Neural crest cell (in vitro differentiated cells): ENCODE measurements at regions not wholly inside any gene's neighbourhood (a gene's known extent, or its start where the extent isn't known, plus 50 kb on each side); places are given as distances from the start of the nearest gene placed in this dataset.

ENCODE experiments used
- DNase-seq: peaks from one replicate; pipeline ENCODE4 v3.0.0; 2021; ENCODE audit warnings: low read depth, mixed read lengths, low spot score
- H3K27ac Mint-ChIP-seq: one replicate; pipeline ENCODE4 v1.8.0; 2021; ENCODE audit warnings: mild to moderate bottlenecking, mixed read lengths; ENCODE audit not compliant: unreplicated experiment
- H3K27me3 Mint-ChIP-seq: 2 replicates; pipeline ENCODE4 v1.8.0; 2021; ENCODE audit warnings: low read depth, mild to moderate bottlenecking, mixed read lengths
- H3K36me3 Mint-ChIP-seq: 2 replicates; pipeline ENCODE4 v1.8.0; 2021; ENCODE audit warnings: low read depth, mild to moderate bottlenecking, mixed read lengths
- H3K4me1 Mint-ChIP-seq: 2 replicates; pipeline ENCODE4 v1.8.0; 2021; ENCODE audit warnings: mixed read lengths
- H3K4me3 Mint-ChIP-seq: one replicate; pipeline ENCODE4 v1.8.0; 2021; ENCODE audit warnings: mild to moderate bottlenecking, mixed read lengths
- H3K9me3 Mint-ChIP-seq: 2 replicates; pipeline ENCODE4 v1.8.0; 2021; ENCODE audit warnings: mixed read lengths
- CTCF ChIP-seq: fragments of 200-600 bp; sonication (generic); conservative IDR thresholded peaks from 2 replicates; pipeline ENCODE4 v1.5.0; 2021; ENCODE audit warnings: antibody characterized with exemption, mild to moderate bottlenecking

DNA sequence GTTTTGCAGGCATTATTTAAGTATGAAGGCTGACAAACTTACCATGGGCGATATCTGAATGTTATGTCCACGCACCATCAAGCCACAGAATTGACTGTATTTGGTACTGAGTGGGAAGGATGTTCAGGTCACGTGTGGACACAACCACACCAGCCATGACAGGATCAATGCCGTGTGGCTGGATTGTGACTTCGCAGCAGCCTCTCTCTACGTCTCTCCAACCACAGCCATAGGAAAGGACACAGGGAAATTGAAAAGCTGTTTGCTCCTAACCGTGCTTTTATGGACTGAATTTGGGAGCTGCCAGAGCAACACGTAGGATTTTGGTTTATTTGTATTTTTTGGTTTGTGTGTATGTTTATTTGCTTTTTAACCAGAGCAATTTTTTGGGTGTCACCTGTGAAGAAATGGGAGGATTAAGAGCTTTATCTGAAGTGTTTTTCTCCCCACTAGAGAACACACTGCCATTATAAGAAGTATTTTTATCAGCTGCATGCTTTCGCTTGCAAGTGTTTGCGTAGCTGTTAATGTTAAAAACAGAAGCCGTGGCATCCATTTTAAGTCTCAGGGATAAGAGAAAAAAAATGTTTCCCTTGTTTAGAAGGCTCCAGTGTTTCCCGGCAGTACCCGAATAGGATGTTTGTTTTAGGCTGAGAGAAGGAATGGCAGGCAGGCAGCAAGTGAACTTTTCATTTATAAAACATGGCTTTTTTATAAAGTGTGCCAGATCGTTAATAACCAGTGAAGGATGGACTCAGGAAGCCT lies 401.1 kb upstream of the NFE2L3 start:
- Mint-ChIP-seq H3K27ac (peak overlapping the region; percentile 100), H3K27me3 (no peaks in the 10 kb centered on the region), H3K9me3 (no peaks in the 10 kb centered on the region), H3K4me3 (peak overlapping the region; percentile 24), H3K36me3 (no peaks in the 10 kb centered on the region), H3K4me1 (peaks cover 49% of the 10 kb centered on the region)
- no peak for TF ChIP-seq CTCF
- no peak for DNase-seq

- H3K4me3 Mint-ChIP-seq, result peak overlapping the region; percentile 24
- no peak for TF ChIP-seq CTCF
- no peak for DNase-seq
- no peaks in the 10 kb centered on the region for H3K9me3 Mint-ChIP-seq
- H3K27ac Mint-ChIP-seq, result peak overlapping the region; percentile 100
- no peaks in the 10 kb centered on the region for H3K27me3 Mint-ChIP-seq
- H3K36me3 Mint-ChIP-seq, result no peaks in the 10 kb centered on the region
- peaks cover 60% of the 10 kb centered on the region for H3K4me1 Mint-ChIP-seq
Observed at GRCh38 chr7:25752154-25752553, 399.8 kb upstream of the NFE2L3 start.

DNA sequence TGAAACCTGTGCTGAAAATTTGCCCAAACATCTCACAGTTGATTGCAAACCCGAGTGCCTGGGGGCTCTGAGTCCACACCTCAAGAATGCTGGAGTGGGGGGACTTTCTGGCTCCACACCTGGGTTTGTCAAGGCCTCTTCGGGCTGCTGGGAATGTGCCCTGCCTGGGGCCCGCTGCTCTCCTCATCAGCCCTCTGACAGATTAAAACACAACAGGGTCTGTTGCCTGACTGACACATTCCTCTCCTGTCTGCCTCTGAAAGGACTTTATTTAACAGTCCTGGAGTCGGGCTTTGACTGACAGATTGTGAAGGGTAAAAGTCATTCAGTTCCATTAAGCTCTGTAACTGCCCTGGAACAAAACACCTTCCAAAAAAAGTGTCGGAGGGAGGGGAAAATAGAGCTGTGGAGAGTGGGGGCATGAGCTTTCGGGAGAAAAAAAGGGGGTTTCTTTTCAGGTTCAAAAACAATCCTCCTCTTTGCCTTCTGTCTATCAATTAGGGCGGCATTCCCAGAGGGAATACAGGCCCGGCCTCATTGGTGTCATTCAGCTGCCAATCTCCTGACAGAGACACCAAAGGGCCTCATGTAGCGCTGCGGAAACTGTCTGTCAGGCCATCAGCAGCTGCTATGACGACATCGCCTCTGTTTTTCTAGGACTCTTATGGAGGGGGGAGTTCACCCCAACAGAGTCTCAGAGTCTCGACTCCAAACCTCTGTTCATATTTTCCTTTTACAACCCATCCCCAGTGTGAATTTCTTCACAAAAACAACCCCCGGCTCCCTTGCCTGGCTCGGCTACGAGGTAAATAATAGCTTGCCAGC lies 398.8 kb upstream of the NFE2L3 start:
- DNase-seq, result peak; percentile 61
- peak overlapping the region; percentile 100 for H3K27ac Mint-ChIP-seq
- H3K4me1 Mint-ChIP-seq, result peaks cover 70% of the 10 kb centered on the region
- no peaks in the 10 kb centered on the region for H3K27me3 Mint-ChIP-seq
- no peaks in the 10 kb centered on the region for H3K36me3 Mint-ChIP-seq
- no peaks in the 10 kb centered on the region for H3K9me3 Mint-ChIP-seq
- H3K4me3 Mint-ChIP-seq, result peak overlapping the region; percentile 83
- TF ChIP-seq CTCF, result no peak

GRCh38 chr7:25753837-25754236 lies 398.2 kb upstream of the NFE2L3 start:
- H3K36me3 Mint-ChIP-seq, result no peaks in the 10 kb centered on the region
- no peaks in the 10 kb centered on the region for H3K9me3 Mint-ChIP-seq
- H3K27me3 Mint-ChIP-seq, result no peaks in the 10 kb centered on the region
- no peak for TF ChIP-seq CTCF
- peak overlapping the region; percentile 83 for H3K4me3 Mint-ChIP-seq
- no peak for DNase-seq
- H3K27ac Mint-ChIP-seq, result peak overlapping the region; percentile 100
- H3K4me1 Mint-ChIP-seq, result peaks cover 75% of the 10 kb centered on the region

DNA sequence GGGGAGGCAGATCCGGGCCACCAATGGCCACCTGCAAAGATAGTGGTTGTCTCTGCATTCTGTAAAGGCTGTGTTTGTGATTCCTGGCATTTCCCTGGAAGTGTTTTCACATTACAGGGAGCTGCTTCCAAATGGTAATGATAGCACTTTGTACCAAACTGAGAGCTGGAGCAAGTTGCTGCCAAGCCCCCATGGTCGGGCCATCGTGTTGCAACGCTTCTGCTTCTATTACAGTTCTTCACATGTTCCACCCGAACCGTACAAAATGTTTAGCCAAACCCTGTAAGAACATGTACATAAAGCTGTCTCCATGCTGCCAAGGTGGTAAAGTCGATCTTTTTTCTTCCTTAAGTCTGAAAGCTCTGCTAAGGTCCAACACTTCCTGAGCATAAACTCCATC lies 397.7 kb upstream of the NFE2L3 start:
- H3K4me1 Mint-ChIP-seq, result peaks cover 80% of the 10 kb centered on the region
- DNase-seq, result no peak
- H3K4me3 Mint-ChIP-seq, result peak overlapping the region; percentile 83
- H3K27ac Mint-ChIP-seq, result peak overlapping the region; percentile 100
- TF ChIP-seq CTCF, result no peak
- H3K36me3 Mint-ChIP-seq, result no peaks in the 10 kb centered on the region
- H3K9me3 Mint-ChIP-seq, result no peaks in the 10 kb centered on the region
- no peaks in the 10 kb centered on the region for H3K27me3 Mint-ChIP-seq
